GM18507 (cell line): ENCODE measurements at regions not wholly inside any gene's neighbourhood (a gene's known extent, or its start where the extent isn't known, plus 50 kb on each side); places are given as distances from the start of the nearest gene placed in this dataset.
"Not testable (repeated sequence)": the region's sequence is repeated elsewhere in the genome, so short reads cannot be mapped to it uniquely, and the experiment has no call there.

Experiments
- DNase-seq: peaks from one replicate; pipeline ENCODE4 v3.0.0; 2011; ENCODE audit warnings: low read depth; ENCODE audit not compliant: insufficient read length; ENCODE audit errors: extremely low spot score
- FAIRE-seq: peaks from 2 replicates; lab custom pipeline; 2011; peaks lifted over from hg19 to GRCh38; lab: Jason Lieb, UNC

GRCh38 chr2:145558617-145559350, 1038.9 kb upstream of the ZEB2 start:
- no peak for DNase-seq
- FAIRE-seq, result no peak

GRCh38 chr2:145555360-145555759, 1035.4 kb upstream of the ZEB2 start:
- no peak for DNase-seq
- FAIRE-seq, result no peak

- DNase-seq (no peak), FAIRE-seq (no peak)
Measured at GRCh38 chr2:145551686-145552085, 1031.8 kb upstream of the ZEB2 start.

DNA sequence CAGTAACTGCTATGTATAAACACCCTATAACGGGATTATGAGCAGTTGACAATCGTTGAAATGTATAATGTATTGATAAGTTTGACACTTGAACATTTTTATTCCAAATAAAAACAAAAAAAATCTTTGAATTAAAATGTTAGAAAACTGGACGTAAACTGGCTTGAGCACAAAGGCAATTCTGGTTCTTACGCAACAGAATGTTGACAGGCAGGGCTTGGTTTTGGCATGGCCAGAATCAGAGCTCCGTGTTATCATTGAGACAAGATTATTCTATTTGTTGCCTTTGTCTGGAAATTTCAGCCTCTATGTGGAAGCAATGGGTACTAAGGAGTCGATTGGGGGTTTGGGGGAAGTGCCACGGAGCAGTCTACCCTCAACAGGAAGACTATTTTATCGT, 1028.6 kb upstream of the ZEB2 start:
- no peak for DNase-seq
- no peak for FAIRE-seq

GRCh38 chr2:145547620-145548019, 1027.7 kb upstream of the ZEB2 start:
- FAIRE-seq (no peak), DNase-seq (no peak)

DNA sequence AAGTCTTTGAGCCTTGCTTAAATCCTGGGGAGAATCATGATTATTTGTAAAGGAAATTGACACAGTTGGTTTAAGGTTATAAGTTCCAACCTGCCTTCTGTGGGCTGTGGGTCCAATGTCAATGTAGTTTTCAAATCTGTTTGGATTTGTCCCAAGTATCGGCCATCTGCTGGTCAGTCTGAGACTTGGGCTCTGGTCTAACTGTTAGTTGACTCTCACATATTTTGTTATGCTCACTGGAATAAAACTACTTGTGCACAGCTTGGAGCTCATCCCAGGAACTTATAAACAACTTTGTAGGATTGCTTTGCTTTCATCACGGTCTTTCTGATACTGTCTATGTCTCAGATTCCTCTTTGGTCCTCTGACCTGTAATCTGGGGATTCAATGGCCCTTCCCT, 1026.2 kb upstream of the ZEB2 start:
- FAIRE-seq, result no peak
- DNase-seq, result no peak

DNA sequence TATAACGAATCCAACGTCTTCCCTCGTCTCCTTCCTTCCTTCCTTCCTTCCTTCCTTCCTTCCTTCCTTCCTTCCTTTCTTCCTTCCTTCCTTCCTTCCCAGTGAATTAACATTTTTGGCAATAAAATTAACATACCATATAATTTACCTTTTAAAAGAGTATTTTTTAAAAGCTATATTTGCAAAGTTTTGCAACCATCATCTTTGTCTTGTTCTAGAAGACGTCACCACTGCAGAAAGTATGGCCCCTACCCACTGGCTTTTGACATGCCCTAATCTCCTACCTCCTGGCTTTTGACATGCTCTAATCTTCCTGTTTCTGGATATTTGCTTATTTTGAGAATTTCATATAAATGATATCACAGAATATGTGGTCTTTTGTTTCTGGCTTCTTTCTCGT, 1023.9 kb upstream of the ZEB2 start:
- FAIRE-seq (no peak), DNase-seq (no peak)

- no peak for FAIRE-seq
Measured at GRCh38 chr2:145543155-145543554, 1023.2 kb upstream of the ZEB2 start.

GRCh38 chr2:145541028-145541427, 1021.1 kb upstream of the ZEB2 start:
- FAIRE-seq, result no peak
- DNase-seq, result no peak

More at GRCh38 chr2:145543155-145543554, 1023.2 kb upstream of the ZEB2 start:
- DNase-seq, result no peak

DNA sequence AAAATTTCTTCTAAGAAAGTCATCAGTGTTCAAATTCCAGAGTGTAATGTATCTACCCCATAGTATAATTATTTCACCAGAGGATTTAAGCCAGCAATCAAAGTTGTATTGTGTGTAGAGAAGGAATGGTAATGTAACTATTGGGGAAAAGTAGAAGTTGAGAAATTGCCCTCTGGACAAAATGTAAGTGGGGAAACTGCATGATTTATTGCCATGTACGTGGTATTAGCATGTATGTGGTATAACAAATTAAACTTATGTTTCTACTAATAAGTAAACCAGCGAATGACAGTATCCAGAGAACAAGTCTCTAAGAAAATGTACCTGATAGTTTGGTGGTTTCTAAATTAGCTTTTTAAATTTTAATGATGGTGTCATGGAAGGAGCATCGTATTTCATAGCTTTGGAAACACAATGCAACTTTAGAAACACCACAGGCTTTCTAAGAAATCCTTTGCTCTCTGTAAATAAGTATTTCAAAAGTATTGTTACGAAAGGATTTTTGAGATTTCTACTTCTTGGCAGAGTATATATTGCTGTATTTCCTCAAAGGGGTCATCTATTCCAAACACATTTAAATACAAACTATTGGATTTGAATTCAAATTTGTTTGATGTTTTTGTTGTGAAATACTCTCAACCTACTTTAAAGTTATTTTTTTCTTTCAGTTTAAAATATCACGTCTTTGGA, 1018.9 kb upstream of the ZEB2 start:
- DNase-seq (no peak), FAIRE-seq (no peak)

- FAIRE-seq (no peak), DNase-seq (no peak)
Measured at GRCh38 chr2:145530653-145531052, 1010.7 kb upstream of the ZEB2 start.

DNA sequence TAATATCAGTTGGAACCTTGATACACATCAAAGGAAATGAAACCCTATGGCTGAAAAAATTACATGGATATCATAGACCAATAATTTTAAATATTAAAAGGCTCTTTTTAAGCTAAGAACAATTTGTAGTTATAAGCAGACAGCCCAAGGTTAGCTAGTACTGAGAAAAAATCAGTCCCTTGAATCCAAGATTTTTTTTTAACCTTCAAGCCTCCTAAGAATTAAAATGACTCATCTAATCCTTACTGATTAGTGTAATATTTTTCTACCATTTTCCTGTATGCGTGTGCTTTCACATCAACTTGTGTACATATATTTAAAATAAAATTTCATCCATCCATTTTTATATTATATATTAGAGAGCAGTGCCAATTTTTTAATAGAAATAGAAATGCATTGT, 1004.9 kb upstream of the ZEB2 start:
- FAIRE-seq (no peak), DNase-seq (no peak)

DNA sequence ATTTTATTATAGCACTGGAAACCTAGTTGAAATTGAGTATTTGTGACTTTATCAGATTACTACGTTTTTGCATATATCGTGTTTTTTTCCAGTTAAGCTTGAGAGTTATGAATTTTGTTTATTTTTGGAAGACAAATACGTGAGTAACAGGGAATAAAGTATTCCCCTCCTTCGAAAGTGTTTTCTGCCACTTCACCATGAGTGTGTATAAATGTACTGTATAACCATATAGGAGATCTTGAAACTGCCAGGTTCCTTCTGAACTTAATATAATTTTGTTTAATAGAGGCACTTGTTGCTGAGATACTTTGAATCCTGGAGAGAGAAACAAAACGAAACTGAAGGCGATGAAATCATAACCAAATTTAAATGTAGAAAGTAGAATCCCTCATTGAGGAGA, 1004.4 kb upstream of the ZEB2 start:
- DNase-seq (no peak), FAIRE-seq (no peak)

DNA sequence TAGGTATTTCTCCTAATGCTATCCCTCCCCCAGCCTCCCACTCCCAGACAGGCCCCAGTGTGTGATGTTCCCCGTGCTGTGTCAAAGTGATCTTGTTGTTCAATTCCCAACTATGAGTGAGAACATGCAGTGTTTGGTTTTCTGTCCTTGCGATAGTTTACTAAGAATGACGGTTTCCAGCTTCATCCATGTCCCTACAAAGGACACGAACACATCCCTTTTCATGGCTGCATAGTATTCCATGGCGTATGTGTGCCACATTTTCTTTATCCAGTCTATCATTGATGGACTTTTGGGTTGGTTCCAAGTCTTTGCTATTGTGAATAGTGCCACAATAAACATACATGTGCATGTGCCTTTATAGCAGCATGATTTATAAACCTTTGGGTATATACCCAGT, 999.3 kb upstream of the ZEB2 start:
- not testable (repeated sequence) for FAIRE-seq

GRCh38 chr2:145511946-145512345, 992.0 kb upstream of the ZEB2 start:
- DNase-seq (no peak), FAIRE-seq (no peak)

More for the DNA sequence above, 999.3 kb upstream of the ZEB2 start:
- DNase-seq, result not testable (repeated sequence)

DNA sequence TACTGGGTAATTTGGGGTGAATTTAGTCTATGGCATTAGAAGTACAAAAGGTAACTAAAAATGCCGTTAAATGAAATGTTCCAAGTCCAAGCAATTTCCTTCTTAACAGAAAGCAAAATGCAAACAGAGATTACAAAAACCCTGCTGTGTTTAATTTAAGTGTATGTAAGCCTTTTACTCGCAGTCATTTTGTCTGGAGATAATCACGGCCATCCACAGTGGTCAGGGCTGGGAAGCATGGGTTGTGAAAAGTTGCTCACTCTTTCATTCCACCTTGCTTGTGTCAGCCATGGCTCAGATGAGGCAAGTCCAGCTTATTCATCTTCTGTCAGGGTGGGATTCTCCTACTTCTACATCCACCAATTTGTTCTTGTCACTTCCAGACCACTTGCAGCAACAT, 983.6 kb upstream of the ZEB2 start:
- DNase-seq (no peak), FAIRE-seq (no peak)

DNA sequence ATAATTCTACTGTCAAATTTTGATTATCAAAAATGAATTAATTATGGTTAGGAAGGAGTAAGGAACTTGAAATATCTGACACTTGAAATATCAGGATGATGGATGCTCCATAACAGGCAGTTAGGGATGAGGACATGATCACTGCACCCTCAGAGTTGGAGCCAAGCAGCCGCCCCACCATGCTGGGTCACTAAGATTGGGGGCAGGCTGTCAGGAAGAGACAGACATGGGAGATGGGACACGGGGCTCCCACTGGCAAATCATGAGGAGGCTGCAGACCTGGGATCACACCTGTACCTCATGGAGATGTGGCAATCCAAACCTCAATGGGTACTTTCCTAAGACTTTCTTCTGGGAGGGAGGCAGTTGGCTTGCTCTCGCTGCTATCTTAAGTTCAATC, 982.0 kb upstream of the ZEB2 start:
- DNase-seq, result no peak
- no peak for FAIRE-seq

- FAIRE-seq (no peak), DNase-seq (no peak)
Measured at GRCh38 chr2:145495590-145495989, 975.7 kb upstream of the ZEB2 start.

GRCh38 chr2:145494441-145494840, 974.5 kb upstream of the ZEB2 start:
- FAIRE-seq (no peak), DNase-seq (no peak)

GRCh38 chr2:145488571-145488970, 968.7 kb upstream of the ZEB2 start:
- FAIRE-seq (no peak), DNase-seq (no peak)

DNA sequence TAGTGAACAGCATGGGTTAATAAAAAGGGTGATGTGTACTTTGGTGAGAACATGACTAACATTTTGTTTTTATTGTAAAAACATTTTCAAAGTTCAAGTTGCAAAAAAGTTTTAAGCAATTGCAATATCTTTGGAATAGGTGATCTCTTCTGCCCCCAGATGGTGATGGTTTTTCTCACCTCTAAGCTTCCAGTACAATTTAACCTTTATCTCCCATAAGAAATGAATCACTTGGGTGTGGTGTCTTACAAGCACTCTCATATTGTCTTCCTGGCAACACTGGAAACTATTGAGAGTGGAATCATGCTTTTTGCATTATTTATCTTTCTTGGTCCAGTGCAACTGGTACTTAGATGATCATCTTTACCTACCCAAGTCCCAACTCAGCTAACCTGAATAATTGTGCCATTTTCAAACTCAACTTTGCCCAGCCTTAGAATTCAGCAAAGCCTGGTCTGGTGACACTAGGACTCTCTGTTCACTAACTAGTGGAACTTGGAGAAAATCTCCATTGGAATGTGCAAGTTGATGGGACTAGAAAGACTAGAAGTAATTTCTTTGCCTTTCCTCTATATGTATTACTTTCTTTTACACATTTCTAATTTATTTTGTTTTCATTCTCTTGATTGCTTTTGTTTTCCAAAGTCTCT, 964.7 kb upstream of the ZEB2 start:
- DNase-seq (no peak), FAIRE-seq (no peak)
